ENCODE measurements at regions not wholly inside any gene's neighbourhood (a gene's known extent, or its start where the extent isn't known, plus 50 kb on each side); places are given as distances from the start of the nearest gene placed in this dataset.

DNA sequence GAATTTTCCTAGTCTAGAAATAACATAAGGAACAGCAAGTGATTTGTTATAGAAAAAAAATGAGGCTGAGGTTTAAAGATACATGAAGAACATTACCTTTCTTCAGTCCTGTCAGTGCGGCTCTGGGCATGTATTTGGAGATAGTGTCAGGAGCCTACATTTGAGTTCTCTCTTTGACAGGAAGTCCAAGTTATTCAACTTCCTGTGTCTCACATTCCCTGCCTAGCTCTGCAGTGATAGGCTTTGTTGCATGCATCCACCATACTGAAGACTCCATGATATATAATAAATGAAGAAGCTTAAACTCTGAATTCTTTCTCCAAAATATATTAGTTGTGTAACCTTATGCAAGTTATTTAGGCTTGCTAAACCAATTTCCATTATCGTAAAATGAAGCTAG, 148.7 kb downstream of the RELL1 start (continued):
- TF ChIP-seq, protein P1, sequence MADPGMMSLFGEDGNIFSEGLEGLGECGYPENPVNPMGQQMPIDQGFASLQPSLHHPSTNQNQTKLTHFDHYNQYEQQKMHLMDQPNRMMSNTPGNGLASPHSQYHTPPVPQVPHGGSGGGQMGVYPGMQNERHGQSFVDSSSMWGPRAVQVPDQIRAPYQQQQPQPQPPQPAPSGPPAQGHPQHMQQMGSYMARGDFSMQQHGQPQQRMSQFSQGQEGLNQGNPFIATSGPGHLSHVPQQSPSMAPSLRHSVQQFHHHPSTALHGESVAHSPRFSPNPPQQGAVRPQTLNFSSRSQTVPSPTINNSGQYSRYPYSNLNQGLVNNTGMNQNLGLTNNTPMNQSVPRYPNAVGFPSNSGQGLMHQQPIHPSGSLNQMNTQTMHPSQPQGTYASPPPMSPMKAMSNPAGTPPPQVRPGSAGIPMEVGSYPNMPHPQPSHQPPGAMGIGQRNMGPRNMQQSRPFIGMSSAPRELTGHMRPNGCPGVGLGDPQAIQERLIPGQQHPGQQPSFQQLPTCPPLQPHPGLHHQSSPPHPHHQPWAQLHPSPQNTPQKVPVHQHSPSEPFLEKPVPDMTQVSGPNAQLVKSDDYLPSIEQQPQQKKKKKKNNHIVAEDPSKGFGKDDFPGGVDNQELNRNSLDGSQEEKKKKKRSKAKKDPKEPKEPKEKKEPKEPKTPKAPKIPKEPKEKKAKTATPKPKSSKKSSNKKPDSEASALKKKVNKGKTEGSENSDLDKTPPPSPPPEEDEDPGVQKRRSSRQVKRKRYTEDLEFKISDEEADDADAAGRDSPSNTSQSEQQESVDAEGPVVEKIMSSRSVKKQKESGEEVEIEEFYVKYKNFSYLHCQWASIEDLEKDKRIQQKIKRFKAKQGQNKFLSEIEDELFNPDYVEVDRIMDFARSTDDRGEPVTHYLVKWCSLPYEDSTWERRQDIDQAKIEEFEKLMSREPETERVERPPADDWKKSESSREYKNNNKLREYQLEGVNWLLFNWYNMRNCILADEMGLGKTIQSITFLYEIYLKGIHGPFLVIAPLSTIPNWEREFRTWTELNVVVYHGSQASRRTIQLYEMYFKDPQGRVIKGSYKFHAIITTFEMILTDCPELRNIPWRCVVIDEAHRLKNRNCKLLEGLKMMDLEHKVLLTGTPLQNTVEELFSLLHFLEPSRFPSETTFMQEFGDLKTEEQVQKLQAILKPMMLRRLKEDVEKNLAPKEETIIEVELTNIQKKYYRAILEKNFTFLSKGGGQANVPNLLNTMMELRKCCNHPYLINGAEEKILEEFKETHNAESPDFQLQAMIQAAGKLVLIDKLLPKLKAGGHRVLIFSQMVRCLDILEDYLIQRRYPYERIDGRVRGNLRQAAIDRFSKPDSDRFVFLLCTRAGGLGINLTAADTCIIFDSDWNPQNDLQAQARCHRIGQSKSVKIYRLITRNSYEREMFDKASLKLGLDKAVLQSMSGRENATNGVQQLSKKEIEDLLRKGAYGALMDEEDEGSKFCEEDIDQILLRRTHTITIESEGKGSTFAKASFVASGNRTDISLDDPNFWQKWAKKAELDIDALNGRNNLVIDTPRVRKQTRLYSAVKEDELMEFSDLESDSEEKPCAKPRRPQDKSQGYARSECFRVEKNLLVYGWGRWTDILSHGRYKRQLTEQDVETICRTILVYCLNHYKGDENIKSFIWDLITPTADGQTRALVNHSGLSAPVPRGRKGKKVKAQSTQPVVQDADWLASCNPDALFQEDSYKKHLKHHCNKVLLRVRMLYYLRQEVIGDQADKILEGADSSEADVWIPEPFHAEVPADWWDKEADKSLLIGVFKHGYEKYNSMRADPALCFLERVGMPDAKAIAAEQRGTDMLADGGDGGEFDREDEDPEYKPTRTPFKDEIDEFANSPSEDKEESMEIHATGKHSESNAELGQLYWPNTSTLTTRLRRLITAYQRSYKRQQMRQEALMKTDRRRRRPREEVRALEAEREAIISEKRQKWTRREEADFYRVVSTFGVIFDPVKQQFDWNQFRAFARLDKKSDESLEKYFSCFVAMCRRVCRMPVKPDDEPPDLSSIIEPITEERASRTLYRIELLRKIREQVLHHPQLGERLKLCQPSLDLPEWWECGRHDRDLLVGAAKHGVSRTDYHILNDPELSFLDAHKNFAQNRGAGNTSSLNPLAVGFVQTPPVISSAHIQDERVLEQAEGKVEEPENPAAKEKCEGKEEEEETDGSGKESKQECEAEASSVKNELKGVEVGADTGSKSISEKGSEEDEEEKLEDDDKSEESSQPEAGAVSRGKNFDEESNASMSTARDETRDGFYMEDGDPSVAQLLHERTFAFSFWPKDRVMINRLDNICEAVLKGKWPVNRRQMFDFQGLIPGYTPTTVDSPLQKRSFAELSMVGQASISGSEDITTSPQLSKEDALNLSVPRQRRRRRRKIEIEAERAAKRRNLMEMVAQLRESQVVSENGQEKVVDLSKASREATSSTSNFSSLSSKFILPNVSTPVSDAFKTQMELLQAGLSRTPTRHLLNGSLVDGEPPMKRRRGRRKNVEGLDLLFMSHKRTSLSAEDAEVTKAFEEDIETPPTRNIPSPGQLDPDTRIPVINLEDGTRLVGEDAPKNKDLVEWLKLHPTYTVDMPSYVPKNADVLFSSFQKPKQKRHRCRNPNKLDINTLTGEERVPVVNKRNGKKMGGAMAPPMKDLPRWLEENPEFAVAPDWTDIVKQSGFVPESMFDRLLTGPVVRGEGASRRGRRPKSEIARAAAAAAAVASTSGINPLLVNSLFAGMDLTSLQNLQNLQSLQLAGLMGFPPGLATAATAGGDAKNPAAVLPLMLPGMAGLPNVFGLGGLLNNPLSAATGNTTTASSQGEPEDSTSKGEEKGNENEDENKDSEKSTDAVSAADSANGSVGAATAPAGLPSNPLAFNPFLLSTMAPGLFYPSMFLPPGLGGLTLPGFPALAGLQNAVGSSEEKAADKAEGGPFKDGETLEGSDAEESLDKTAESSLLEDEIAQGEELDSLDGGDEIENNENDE (IDR thresholded peaks at IDR 0.05; ENCODE audit: insufficient replicate concordance, low read length) = no peak
- no peak for TF ChIP-seq JUND (IDR thresholded peaks at IDR 0.05; ENCODE audit: low read length)
- no peak for TF ChIP-seq TEAD4 (IDR thresholded peaks at IDR 0.05; ENCODE audit: low read depth, low read length)
- no peak for TF ChIP-seq TAF7 (optimal IDR thresholded peaks at IDR 0.05; ENCODE audit: borderline replicate concordance, low read depth, low read length)
- no peak for TF ChIP-seq SUZ12 (IDR thresholded peaks at IDR 0.05; ENCODE audit: low read length)
- TF ChIP-seq EP300 (IDR thresholded peaks at IDR 0.05; ENCODE audit: borderline replicate concordance in 1 of 2, low read depth in 2 of 2, low read length in 2 of 2) = no peak

Measured in H1 (cell line).